SK-N-SH (cell line): ENCODE measurements at regions not wholly inside any gene's neighbourhood (a gene's known extent, or its start where the extent isn't known, plus 50 kb on each side); places are given as distances from the start of the nearest gene placed in this dataset.

Experiments used
- CTCF ChIA-PET: fragments of 300-600, 350-600 bp; formaldehyde crosslinking; extraction: SDS; loops from one replicate; lab custom pipeline; 2021; lab: Yijun Ruan, JAX
- POLR2A ChIA-PET: fragments of 350-600 bp; sonication (Branson Sonifier 250); formaldehyde crosslinking; extraction: SDS; loops from one replicate; lab custom pipeline; 2020; ENCODE audit warnings: antibody characterized with exemption, inconsistent platforms; lab: Yijun Ruan, JAX
- DNase-seq: peaks from one replicate; pipeline ENCODE4 v3.0.0; 2012
- H2AFZ ChIP-seq: fragments of 200-600 bp; sonication (generic); 2 replicates; pipeline ENCODE4 v1.8.1; 2016; ENCODE audit warnings: antibody characterized with exemption, mild to moderate bottlenecking, low read depth
- H3F3A ChIP-seq: fragments of 200-600 bp; sonication (generic); replicated peaks from 2 replicates; pipeline ENCODE3; 2016; ENCODE audit warnings: antibody characterized with exemption, mild to moderate bottlenecking; ENCODE audit not compliant: insufficient read depth
- H3K27ac ChIP-seq, 2 experiments: fragments of 200-500 bp in 1 of 2; fragments of 200-600 bp in 1 of 2; sonication (Bioruptor generic) in 1 of 2; sonication (generic), shearing (Covaris generic) in 1 of 2; 2 replicates each; pipeline versions ENCODE4 v1.5.1 to v1.6.1; 2014 to 2016; ENCODE audit warnings: low read depth in 2 of 2, inconsistent platforms in 1 of 2, low read length in 1 of 2, mild to moderate bottlenecking in 1 of 2, mixed read lengths in 1 of 2
- H3K27me3 ChIP-seq: fragments of 200-600 bp; sonication (generic), shearing (Covaris generic); 2 replicates; pipeline ENCODE4 v1.6.1; 2016; ENCODE audit warnings: mixed run types; ENCODE audit not compliant: insufficient read depth
- H3K36me3 ChIP-seq, 2 experiments: fragments of 200-500 bp in 1 of 2; fragments of 200-600 bp in 1 of 2; sonication (Bioruptor generic) in 1 of 2; sonication (generic) in 1 of 2; replicated peaks in 1 of 2; 2 replicates each; pipeline versions ENCODE3 to v1.5.1; 2014 to 2016; ENCODE audit warnings: low read length in 1 of 2, mild to moderate bottlenecking in 1 of 2; ENCODE audit not compliant: insufficient read depth in 2 of 2, control insufficient read depth in 1 of 2
- H3K4me1 ChIP-seq, 2 experiments: fragments of 200-500 bp in 1 of 2; fragments of 200-600 bp in 1 of 2; sonication (Bioruptor generic) in 1 of 2; sonication (generic), shearing (Covaris generic) in 1 of 2; 2 replicates each; pipeline versions ENCODE4 v1.5.1 to v1.6.1; 2014 to 2016; ENCODE audit warnings: low read depth in 1 of 2, low read length in 1 of 2, mixed run types in 1 of 2; ENCODE audit not compliant: insufficient read depth in 2 of 2, control insufficient read depth in 1 of 2
- H3K4me2 ChIP-seq: fragments of 200-600 bp; sonication (generic), shearing (Covaris generic); 2 replicates; pipeline ENCODE4 v1.6.1; 2017; ENCODE audit warnings: mixed run types
- H3K4me3 ChIP-seq, 2 experiments: fragments of 200-500 bp in 1 of 2; fragments of 200-600 bp in 1 of 2; sonication (Bioruptor generic) in 1 of 2; sonication (generic), shearing (Covaris generic) in 1 of 2; 2 replicates each; pipeline versions ENCODE4 v1.5.1 to v1.8.1; 2014 to 2016; ENCODE audit warnings: low read depth in 2 of 2, inconsistent platforms in 1 of 2, low read length in 1 of 2, mild to moderate bottlenecking in 1 of 2, mixed read lengths in 1 of 2, moderate library complexity in 1 of 2
- H3K79me2 ChIP-seq: fragments of 200-600 bp; sonication (generic); 2 replicates; pipeline ENCODE4 v1.8.1; 2017; ENCODE audit warnings: mild to moderate bottlenecking; ENCODE audit not compliant: insufficient read depth
- H3K9ac ChIP-seq: fragments of 200-600 bp; sonication (generic); 2 replicates; pipeline ENCODE4 v1.6.1; 2017; ENCODE audit warnings: mixed run types
- H3K9me2 ChIP-seq: fragments of 200-600 bp; sonication (generic); 2 replicates; pipeline ENCODE4 v1.6.1; 2017; ENCODE audit warnings: mixed run types
- H3K9me3 ChIP-seq: fragments of 200-600 bp; sonication (generic); 2 replicates; pipeline ENCODE4 v1.6.1; 2017; ENCODE audit warnings: mixed run types, mild to moderate bottlenecking, moderate library complexity
- H4K20me1 ChIP-seq: fragments of 200-600 bp; sonication (generic); 2 replicates; pipeline ENCODE4 v1.6.1; 2017; ENCODE audit warnings: mild to moderate bottlenecking, mixed run types; ENCODE audit not compliant: insufficient read depth
- CHD2 ChIP-seq: fragments of 150-350 bp; IDR thresholded peaks from 2 replicates; pipeline ENCODE4 v1.6.1; 2018; ENCODE audit warnings: low read length; ENCODE audit not compliant: partially characterized antibody
- FOSL2 ChIP-seq: IDR thresholded peaks from 2 replicates; pipeline ENCODE4 v1.4.0; 2012; ENCODE audit warnings: low read depth, mild to moderate bottlenecking, moderate library complexity, borderline replicate concordance
- GABPA ChIP-seq: IDR thresholded peaks from 2 replicates; pipeline ENCODE4 v1.4.0; 2012; ENCODE audit warnings: low read depth, mild to moderate bottlenecking
- JUND ChIP-seq: IDR thresholded peaks from 2 replicates; pipeline ENCODE4 v1.4.0; 2012
- REST ChIP-seq: IDR thresholded peaks from 2 replicates; pipeline ENCODE4 v1.6.1; 2012; ENCODE audit warnings: mild to moderate bottlenecking, low read depth, low read length, moderate library complexity
- RFX5 ChIP-seq: IDR thresholded peaks from 2 replicates; pipeline ENCODE4 v1.6.1; 2012; ENCODE audit warnings: mild to moderate bottlenecking, improper control_type of control experiment, low read length
- SMC3 ChIP-seq: IDR thresholded peaks from 2 replicates; pipeline ENCODE4 v1.6.1; 2012; ENCODE audit warnings: low read depth, low read length, improper control_type of control experiment
- TEAD4 ChIP-seq: IDR thresholded peaks from 2 replicates; pipeline ENCODE4 v1.4.0; 2012; ENCODE audit warnings: mild to moderate bottlenecking, borderline replicate concordance; ENCODE audit not compliant: insufficient read depth
- USF1 ChIP-seq: IDR thresholded peaks from 2 replicates; pipeline ENCODE4 v1.4.0; 2012; ENCODE audit warnings: low read depth, borderline replicate concordance
- USF2 ChIP-seq: fragments of 150-350 bp; IDR thresholded peaks from 2 replicates; pipeline ENCODE4 v1.6.1; 2017; ENCODE audit warnings: antibody characterized with exemption, low read length, low read depth, borderline replicate concordance
- YY1 ChIP-seq: IDR thresholded peaks from 2 replicates; pipeline ENCODE4 v1.4.0; 2012; ENCODE audit warnings: low read depth, mild to moderate bottlenecking
- WGBS: methylation state at CpG from one replicate; pipeline ENCODE4 v1.1.6; 2017; ENCODE audit warnings: low lambda C conversion rate; 5-methylcytosine and 5-hydroxymethylcytosine counted together

- ChIA-PET CTCF (no interaction called here), POLR2A (no interaction called here)
- no peaks in the 10 kb centered on the region for H3K9me3 ChIP-seq
- no peaks in the 10 kb centered on the region for H3F3A ChIP-seq
- H3K27me3 ChIP-seq = no peaks in the 10 kb centered on the region
- H3K9ac ChIP-seq = no peak overlapping the region
- H4K20me1 ChIP-seq = no peaks in the 10 kb centered on the region
- H3K79me2 ChIP-seq = no peaks in the 10 kb centered on the region
- H3K4me3 ChIP-seq = no peak overlapping the region
- no peak overlapping the region for H2AFZ ChIP-seq
- no peak overlapping the region for H3K4me2 ChIP-seq
- TF ChIP-seq YY1 (no peak), REST (no peak)
- DNase-seq = no peak
- no peak overlapping the region for H3K27ac ChIP-seq
- WGBS = 9% methylated on average over 1 of the region's 1 CpG
- no peaks in the 10 kb centered on the region for H3K36me3 ChIP-seq
- no peaks in the 10 kb centered on the region for H3K9me2 ChIP-seq
- no peaks in the 10 kb centered on the region for H3K4me1 ChIP-seq
Observed at GRCh38 chr12:60182354-60182753, 586.5 kb downstream of the SLC16A7 start.

GRCh38 chr12:60184096-60184495, 588.3 kb downstream of the SLC16A7 start:
- H3K36me3 ChIP-seq = no peaks in the 10 kb centered on the region
- no peak overlapping the region for H3K27ac ChIP-seq
- WGBS = 12% methylated on average over 1 of the region's 1 CpG
- no peaks in the 10 kb centered on the region for H3K4me1 ChIP-seq
- POLR2A ChIA-PET = no interaction called here
- H3K9ac ChIP-seq = no peak overlapping the region
- TF ChIP-seq SMC3 = no peak
- TF ChIP-seq, all 33 proteins: peak for 0
- Histone ChIP-seq H3K27me3 (no peaks in the 10 kb centered on the region), H3K9me3 (peaks cover 6% of the 10 kb centered on the region; the same call in 1 of the 2 replicates), H4K20me1 (no peaks in the 10 kb centered on the region), H3K4me2 (no peak overlapping the region), H2AFZ (no peak overlapping the region), H3F3A (no peaks in the 10 kb centered on the region), H3K79me2 (no peaks in the 10 kb centered on the region), H3K9me2 (no peaks in the 10 kb centered on the region), H3K4me3 (no peak overlapping the region)
- CTCF ChIA-PET = no interaction called here
- no peak for DNase-seq

GRCh38 chr12:60185060-60185459, 589.2 kb downstream of the SLC16A7 start:
- H3K4me2 ChIP-seq = no peak overlapping the region
- CTCF ChIA-PET = no interaction called here
- H3K4me1 ChIP-seq = no peaks in the 10 kb centered on the region
- no peaks in the 10 kb centered on the region for H3K9me2 ChIP-seq
- no peak overlapping the region for H3K4me3 ChIP-seq
- POLR2A ChIA-PET = no interaction called here
- H3K27me3 ChIP-seq = no peaks in the 10 kb centered on the region
- H3K79me2 ChIP-seq = no peaks in the 10 kb centered on the region
- H3F3A ChIP-seq = no peaks in the 10 kb centered on the region
- H3K27ac ChIP-seq = no peak overlapping the region
- H3K36me3 ChIP-seq = no peaks in the 10 kb centered on the region
- DNase-seq = no peak
- no peaks in the 10 kb centered on the region for H4K20me1 ChIP-seq
- peaks cover 10% of the 10 kb centered on the region; the same call in 1 of the 2 replicates for H3K9me3 ChIP-seq
- no peak overlapping the region for H2AFZ ChIP-seq
- 7% methylated on average over 4 of the region's 4 CpGs for WGBS
- H3K9ac ChIP-seq = no peak overlapping the region
- TF ChIP-seq CHD2 = no peak
- TF ChIP-seq REST = no peak
- no peak for TF ChIP-seq USF1
- TF ChIP-seq GABPA = no peak
- no peak for TF ChIP-seq RFX5
- no peak for TF ChIP-seq USF2
- TF ChIP-seq TEAD4 = no peak
- TF ChIP-seq JUND = no peak
- TF ChIP-seq FOSL2 = no peak
